ENCODE measurements at regions not wholly inside any gene's neighbourhood (a gene's known extent, or its start where the extent isn't known, plus 50 kb on each side); places are given as distances from the start of the nearest gene placed in this dataset.

DNA sequence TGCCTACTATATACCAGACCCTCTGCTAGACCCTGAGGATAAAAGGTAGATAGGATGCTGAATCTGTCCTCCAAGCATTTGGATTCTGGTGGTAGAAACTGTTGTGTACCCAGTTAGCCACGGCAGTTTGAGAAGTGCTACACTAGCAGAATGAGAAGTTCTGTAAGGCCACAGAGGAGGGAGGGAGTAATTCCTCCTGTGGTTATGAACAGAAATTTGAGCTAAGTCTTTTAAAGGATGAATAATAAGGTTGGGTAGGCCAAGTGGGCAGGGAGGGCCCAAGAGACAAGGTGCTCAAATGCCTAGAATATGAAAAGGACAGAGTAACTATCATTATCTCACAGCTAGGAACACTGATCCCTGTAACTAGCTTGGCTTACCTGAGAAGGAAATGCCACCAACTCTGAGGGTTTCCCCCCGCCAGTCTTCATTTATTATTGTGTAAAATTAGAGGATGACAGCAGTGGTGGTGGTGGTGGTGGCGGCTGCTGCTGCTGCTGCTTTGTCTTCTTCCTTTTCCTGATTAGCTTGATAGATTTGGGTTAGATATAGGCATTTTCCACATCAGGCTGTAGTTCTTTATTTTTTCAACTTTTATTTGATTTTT is 243.3 kb downstream of the PRL start:
- no peak for DNase-seq (ENCODE audit: low read depth in 2 of 2, low spot score in 1 of 2)

DNA sequence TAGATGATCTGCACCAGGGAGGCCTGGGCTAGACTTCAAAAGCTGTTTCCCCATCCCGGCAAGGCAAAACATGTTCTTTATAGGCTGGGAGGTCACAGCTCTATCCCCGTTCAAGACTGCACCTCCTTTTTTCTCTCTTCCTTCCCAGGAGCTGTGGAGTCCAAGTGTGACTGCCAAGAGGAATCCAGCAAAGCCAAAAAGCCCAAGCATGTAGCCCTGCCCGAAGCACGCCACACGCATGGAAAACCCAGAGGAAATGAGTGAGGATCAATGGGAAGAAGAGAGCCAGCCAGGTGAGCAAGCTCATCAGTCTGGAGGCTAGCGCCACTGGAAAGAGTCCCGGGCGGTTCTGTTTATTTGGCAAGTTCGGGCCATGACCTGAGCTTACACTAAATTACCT is 240.4 kb downstream of the PRL start:
- no peak for DNase-seq (ENCODE audit: low read depth in 2 of 2, low spot score in 1 of 2)

DNA sequence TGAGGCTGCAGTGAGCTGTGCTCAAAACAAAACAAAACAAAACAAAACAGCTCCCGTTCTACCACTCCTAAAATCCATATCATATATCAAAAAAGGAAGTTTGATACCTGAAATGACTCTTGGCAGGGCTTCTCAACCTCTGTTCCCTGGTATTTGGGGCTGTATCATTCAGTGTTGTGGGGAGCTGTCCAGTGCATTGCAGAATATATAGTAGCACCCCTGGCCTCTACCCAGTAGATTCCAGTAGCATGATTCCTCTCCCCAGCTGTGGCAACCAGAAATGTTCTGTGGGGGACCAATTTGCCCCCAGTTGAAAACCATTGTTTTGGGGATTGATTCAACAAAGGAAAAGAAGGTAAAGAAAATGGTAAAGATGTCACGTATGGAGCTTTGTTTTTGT is 238.9 kb downstream of the PRL start:
- no peak for DNase-seq (ENCODE audit: low read depth in 2 of 2, low spot score in 1 of 2)

DNA sequence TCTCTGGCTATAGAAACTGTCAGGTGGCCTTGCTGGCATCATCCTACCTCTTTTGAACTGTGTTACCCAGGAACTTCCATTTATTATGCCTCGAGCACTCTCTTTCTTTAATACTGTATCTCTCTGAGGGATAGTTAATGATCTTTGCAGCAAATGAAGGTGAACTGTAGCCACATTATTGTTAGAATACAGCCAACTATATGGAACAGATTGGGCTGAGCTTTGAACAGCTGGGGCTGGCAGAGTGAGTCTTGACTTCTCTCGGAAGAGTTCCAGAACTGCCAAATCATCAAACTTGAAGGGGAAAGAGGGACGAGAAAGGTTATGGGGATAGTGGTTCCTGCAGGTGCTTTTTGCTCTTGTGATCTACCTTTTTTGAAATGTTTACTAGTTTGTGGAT is 237.7 kb downstream of the PRL start:
- DNase-seq (ENCODE audit: low read depth in 2 of 2, low spot score in 1 of 2): no peak

DNA sequence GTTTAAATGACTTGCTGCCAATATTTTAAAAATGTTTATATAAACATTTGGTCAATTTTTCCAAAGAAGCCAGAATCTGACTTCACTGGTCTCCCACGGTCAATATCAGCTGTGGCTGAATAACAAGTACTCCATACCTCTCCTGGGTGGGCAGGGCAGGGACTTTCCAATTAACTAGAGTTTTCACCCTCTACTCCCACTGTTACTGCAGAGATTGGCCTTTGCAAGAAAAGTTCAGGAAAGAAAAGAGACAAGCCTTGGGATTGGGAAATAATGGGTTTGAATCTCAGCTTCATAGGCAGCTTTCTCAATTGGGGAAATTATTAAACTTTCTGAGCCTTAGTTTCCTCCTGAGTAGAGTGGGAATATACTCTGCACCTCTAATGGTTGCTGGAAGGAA is 236.9 kb downstream of the PRL start:
- DNase-seq (ENCODE audit: low read depth in 2 of 2, low spot score in 1 of 2): no peak

DNA sequence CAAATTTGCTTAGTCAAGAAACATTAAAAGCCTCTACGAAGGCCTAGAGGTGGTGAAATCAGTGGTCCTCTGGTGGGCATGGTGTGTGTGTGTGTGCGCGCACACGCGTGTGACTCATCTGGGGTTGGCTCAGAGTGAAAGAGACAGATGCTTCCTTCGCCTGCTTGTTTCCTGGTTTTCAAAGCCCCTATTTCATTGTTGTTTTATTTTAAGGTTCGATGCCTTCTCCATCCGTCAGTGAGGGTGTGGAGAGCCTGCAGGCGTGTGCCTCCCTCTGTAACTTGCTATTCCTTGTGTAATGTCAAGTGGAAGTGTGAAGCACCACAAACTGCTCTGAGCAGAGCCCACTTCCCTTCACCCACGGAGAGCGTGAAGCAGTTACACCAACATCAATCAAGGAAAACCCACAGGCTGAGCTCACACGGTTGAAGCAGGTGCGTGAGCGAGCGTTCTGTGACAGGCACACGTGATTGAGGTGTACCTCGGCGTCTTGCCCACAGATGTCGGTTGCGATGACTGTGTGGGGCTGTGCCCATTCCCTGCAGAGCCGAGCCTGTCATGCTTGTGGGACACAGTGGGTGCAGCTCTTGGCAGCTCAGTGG is 233.9 kb downstream of the PRL start:
- DNase-seq (ENCODE audit: low read depth in 2 of 2, low spot score in 1 of 2): no peak

DNA sequence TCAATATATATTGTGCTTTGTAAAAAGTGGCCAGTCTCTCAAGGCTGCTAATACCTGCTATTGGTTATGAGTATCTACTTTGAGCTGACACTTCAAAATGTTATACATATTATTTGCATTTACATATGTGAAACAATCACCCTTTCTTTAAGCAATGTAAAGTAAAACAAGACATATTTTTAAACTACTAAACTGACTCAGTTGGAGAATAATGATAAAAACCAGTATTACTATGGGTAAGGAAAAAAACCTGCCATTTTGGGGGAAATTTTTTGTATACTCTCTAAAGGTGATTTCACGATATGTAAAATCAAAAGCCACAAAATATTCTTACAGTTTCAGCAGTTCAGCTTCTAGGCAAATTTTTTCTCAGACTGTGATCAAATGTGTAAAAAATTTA is 232.3 kb downstream of the PRL start:
- DNase-seq (ENCODE audit: low read depth in 2 of 2, low spot score in 1 of 2): no peak

DNA sequence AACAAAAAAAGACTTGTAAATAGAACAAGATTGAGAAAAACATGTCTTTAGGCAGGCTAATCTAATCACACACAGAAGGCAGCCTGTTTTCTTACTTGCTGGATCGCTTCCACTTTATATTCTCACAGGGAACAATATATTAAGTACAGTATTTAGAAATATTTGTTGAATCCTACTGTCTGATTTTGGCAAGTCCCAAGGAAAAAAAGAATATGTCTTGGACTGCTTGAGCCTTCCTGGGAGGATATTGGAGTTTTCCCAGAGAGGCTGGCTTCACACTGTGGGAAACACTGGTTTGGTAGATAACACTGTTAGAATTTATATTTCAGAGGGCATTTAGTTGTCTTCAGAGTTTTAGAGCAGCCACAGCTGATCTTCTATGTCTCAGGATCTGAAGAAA is 229.7 kb downstream of the PRL start:
- no peak for DNase-seq (ENCODE audit: low read depth in 2 of 2, low spot score in 1 of 2)

DNA sequence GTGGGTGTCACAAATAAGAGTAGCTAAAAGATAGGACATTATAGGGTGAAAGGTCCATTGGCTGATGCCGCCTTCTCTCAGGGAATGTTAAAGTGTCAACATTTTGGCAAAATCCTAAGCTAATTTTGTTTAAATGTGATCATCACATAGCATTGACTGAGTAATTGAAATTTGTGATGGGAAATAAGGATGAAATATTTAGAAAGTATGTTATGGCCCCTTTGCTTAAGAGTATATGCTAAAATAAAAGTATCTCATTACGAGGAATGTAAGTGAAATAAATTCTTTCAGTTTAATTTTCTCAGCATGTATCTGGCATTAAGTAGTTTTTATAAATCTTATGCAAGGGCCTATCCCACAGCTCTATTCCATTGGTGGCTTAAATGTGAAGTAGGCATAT is 229.2 kb downstream of the PRL start:
- DNase-seq (ENCODE audit: low read depth in 2 of 2, low spot score in 1 of 2): no peak

DNA sequence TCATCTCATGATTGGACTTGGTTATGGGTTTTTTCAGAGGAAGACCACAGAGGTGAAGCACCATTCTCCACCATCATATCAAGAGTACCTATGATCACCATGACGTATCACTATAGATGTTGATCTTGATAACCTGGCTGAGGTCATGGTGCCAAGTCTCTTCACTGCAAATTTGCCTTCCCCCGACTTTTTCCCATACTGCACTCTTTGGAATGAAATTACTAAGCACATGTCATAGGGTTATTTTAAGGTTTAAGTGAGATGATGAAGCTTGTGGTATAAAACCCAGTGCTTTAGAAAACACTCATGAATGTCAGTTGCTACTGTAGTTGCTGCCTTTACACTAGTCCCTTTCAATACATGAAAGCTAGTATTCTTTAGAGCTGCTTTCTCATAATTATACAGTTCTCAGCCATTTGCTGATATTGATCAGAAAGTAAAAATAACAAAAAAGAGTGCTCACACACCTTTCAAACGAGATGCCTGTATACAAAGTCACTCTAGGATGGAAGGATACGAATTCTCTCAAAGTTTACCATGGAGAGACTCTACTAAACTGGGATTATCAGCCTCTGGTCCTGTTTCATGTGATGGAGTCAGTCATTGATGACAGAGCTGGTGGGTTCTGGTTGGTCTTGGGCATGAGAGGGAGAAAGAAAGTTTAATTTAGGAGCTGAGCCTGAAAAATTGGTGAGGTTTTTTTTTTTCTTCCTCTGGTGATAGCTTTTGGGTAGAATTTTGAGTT is 228.1 kb downstream of the PRL start:
- DNase-seq (ENCODE audit: low read depth in 2 of 2, low spot score in 1 of 2): no peak

DNA sequence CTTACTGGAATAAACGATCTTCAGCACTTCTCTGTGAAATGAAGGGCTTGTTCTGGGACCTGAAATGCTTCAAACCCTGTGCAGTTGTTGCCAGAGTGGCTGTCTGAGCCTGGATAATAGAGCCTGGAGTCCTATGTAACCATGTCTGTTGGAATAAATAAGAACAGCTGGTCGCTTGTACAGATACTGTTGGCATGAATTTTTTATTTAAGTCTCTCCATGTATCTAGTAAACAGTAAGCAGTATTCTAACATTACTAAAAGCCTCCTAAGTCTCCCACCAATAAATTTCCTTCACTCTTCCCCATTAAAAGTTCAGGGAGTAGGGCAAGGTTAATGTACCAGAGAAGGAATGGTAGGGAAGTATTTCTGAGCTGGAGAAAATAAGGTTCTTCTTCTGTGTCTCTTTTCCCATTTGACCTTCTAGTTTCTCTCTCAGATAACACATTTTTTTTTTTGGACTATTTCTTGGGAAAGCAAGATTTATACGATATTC is 227.5 kb downstream of the PRL start:
- no peak for DNase-seq (ENCODE audit: low read depth in 2 of 2, low spot score in 1 of 2)

DNA sequence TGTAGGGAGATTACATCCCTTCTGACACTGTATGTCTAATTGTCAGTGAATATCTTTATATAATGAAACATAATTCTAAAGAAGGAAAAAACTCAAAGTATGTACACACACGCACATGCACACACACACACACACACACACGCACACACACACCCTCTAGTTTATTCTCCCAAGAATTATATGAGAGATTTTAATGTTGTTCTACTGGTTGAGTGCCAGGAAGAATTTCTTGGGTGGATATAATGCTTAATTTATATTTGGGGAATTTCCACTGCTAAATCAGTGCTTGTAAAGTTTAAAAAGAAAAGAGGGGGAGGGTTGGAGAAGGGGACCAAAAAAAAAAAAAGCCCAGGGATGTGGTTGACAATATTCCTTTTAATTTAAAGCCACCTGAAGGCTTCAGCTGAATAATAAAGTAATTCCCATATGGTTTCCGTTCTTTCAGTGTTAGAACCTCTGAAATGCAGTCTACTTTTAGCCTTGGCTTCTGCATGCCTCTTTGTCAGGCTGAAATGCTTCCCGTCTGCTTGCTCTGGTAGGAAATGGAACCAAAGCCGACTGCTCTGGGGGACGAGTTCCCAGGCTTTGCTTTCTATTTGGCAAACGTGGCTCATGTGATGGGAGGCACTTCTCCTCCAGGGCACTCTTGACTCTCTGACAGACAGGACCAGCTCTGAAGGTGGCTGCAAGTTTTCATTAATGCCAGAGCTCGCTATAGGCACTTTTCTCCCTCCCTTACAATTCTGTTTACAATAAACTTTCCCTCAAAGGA is 225.4 kb downstream of the PRL start:
- no peak for DNase-seq (ENCODE audit: low read depth in 2 of 2, low spot score in 1 of 2)

DNA sequence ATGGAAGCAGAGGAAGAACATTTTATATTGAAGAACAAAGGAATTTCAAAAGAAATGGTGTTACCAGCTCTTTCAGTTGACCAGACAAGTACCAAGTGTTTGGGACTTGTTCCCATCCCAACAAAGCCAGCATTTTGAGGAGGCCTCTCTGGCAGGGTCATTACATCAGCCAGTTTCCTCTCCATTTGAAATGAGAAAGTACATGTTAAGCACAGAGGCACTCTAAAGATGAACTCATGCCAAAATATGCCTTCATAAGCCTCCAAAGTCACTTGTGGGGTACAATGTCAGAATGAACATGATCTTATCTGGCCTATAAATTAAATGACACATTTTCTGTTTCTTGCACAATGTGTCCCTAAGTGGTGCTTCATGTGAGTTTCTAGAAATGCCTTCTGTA is 223.9 kb downstream of the PRL start:
- DNase-seq (ENCODE audit: low read depth in 2 of 2, low spot score in 1 of 2): no peak

DNA sequence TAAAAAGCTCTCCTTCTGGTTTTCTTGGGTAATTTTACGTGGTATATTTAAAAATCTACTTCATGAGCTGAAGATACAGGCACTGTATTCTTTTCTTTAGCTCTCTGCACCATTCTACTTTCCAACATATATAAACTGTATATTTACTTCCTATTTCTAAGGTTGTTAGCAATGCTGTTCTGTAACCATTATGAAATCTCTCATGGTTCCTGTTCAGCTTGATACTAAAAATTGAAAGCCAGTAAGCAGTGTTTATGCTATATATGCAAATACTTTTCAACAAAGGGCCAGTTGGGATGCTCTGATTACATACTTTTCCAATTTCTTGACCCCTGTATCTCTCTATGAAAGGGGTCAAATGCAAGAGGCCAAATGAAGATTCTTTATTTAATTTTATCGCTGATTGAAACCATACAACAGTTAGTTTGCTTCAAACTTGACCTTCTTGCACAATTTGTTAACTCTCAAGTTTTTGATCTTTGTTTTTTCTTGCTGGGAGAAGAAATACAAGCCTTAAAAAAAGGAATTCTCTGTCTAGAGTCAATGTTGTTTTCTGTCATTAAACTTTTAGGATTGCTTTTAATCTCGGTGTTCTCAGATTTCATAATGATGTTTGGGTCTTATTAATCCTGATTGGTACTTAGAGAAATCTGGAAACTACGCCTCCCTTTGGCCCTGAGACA is 223.2 kb downstream of the PRL start:
- DNase-seq (ENCODE audit: low read depth in 2 of 2, low spot score in 1 of 2): no peak

DNA sequence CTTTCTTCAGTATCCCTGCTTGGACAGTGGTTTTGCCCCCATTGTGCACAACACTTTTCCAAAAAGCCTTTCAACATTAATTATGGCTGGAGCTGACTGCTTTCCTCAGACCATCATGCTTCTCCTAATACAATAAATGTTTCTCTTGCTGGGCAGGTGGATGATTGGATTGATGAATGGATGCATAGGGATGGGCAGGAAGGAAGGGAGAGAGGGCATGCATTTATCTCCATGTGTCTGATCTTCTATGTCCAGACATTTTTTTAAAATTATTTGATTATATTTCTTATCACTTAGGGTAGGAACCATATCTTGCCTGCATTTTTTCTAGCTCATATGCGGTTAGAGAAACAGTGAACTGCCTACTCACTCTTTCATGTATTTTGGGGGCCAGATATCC is 218.5 kb downstream of the PRL start:
- DNase-seq (ENCODE audit: low read depth in 2 of 2, low spot score in 1 of 2): no peak

DNA sequence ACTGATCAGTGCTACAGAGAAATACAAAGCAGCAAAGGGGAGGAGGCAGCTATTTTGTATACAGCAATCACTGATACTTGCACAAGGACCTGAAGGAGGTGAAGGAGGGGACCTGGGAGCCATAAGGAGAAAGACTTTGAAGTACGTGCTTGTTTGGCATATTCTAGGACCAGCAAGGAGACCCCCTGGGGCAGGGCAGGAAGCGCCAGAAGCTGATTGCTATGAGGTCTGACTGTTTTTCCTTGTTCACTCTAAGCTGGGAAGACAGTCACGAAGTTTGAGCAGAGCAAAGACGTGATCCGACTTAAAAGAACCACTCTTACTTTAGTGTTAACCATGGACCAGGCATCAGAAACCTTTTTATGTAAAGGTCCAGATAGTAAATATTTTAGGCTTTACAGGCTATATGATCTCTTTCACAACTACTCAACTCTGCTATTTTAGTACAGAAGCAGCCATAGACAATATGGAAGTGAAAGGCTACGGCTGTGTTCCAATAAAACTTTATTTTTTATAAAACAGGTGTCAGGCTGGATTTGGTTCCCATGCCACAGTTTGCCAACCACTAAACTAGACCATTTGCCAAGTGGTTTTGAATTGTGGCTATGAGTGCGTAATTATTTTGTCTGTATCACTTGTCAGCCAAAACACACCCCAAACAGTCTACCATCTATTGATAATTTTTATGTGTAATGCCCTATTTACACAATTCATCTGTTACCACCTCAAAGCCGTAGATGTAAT is 217.9 kb downstream of the PRL start:
- DNase-seq (ENCODE audit: low read depth in 2 of 2, low spot score in 1 of 2): no peak

DNA sequence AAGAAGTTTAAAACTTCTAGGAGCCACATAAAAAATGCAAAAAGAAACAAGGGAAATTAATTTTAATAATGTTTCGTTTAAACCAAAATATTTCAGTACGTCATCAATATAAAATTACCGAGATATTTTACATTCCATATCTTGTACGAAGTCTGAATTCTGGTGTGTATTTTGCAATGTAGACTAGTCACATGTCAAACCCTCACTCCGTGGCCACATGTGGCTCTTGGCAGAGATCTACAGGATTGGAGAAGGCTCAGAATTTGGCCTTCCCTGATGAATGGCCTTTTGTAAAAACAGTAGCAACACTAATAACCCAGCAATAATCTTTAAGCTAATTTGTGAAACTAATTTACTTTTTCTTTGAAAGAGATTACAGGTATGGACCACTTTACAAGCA is 217.1 kb downstream of the PRL start:
- no peak for DNase-seq (ENCODE audit: low read depth in 2 of 2, low spot score in 1 of 2)

DNA sequence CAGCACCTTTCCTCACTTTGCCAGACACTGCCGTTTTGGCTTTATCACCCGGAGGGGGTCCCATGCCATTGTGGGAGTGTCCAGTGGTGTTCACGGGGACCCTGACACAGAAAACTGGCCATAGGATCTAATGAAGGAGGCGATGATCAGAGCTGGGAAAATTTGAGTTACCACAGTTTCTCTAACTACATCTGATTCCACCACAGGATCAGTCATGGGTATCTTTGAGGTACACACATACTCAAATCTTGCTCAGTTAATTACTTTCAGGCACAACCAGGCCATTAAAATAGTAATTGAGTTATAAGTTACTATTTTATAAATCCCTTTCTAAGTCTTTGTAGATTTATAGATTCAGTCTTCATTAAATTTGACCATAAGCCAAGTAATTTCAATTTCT is 215.1 kb downstream of the PRL start:
- DNase-seq (ENCODE audit: low read depth in 2 of 2, low spot score in 1 of 2): no peak

DNA sequence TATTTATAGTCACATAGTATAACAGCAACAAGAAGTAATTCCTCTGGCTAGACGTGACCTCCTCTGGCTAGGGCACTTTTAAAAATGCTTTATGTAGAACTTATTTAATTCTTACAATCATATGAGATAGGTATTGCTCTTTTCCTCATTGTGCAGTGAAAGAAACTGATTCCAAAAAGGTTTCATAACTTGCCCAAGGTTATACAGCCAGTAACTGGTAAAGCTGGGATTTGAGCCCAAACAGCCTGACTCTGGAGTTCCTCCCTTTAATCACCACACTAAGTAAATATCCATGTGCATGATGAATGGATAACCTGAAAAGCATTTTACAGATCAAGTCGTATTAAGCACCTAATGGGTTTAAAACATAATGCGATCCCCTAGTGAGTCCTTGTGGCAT is 214.6 kb downstream of the PRL start:
- DNase-seq (ENCODE audit: low read depth in 2 of 2, low spot score in 1 of 2): no peak

DNA sequence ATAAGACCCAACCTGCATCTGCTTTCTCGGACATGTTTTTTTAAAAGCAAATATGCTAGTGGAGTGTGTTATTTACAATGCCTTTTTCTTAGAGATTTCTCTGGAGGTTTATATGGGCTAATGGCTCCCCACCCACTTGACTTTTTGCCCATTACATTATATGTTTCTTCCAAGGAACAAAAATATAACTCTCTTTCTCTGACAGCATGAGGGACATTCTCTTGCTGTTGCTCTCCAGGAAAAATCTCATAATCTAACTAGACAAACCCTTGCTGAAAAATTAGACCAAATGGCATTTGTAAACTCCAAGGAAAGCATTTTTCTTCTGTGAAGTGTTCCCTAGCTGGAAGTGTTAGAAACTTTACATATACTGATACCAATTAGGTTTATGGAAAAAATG is 213.7 kb downstream of the PRL start:
- DNase-seq (ENCODE audit: low read depth in 2 of 2, low spot score in 1 of 2): no peak
